ENCODE measurements at regions not wholly inside any gene's neighbourhood (a gene's known extent, or its start where the extent isn't known, plus 50 kb on each side); places are given as distances from the start of the nearest gene placed in this dataset.

- TF ChIP-seq CTCF (IDR thresholded peaks at IDR 0.05), result no peak
- Histone ChIP-seq H3K27ac (no peak overlapping the region), H3K4me3 (no peak overlapping the region)
- no peak for DNase-seq (ENCODE audit: low spot score)
These were observed 278.9 kb downstream of the IRS1 start for GRCh38 chr2:226520723-226521122.

- H3K27ac ChIP-seq, result no peak overlapping the region
- H3K4me3 ChIP-seq, result no peak overlapping the region
- DNase-seq (ENCODE audit: low spot score), result no peak
- no peak for TF ChIP-seq CTCF (IDR thresholded peaks at IDR 0.05)
These were observed 284.1 kb downstream of the IRS1 start for GRCh38 chr2:226515344-226516055.

GRCh38 chr2:226514895-226515294, 284.7 kb downstream of the IRS1 start:
- TF ChIP-seq CTCF (IDR thresholded peaks at IDR 0.05), result no peak
- Histone ChIP-seq H3K27ac (no peak overlapping the region), H3K4me3 (no peak overlapping the region)
- DNase-seq (ENCODE audit: low spot score), result no peak

GRCh38 chr2:226511311-226511710, 288.3 kb downstream of the IRS1 start:
- H3K27ac ChIP-seq, result no peak overlapping the region
- no peak overlapping the region for H3K4me3 ChIP-seq
- no peak for DNase-seq (ENCODE audit: low spot score)
- TF ChIP-seq CTCF (IDR thresholded peaks at IDR 0.05), result no peak

- Histone ChIP-seq H3K27ac (no peak overlapping the region), H3K4me3 (no peak overlapping the region)
- no peak for DNase-seq (ENCODE audit: low spot score)
- TF ChIP-seq CTCF (IDR thresholded peaks at IDR 0.05), result no peak
These were observed 290.9 kb downstream of the IRS1 start for GRCh38 chr2:226508683-226509082.

- DNase-seq (ENCODE audit: low spot score), result no peak
- Histone ChIP-seq H3K4me3 (no peak overlapping the region), H3K27ac (no peak overlapping the region)
- no peak for TF ChIP-seq CTCF (IDR thresholded peaks at IDR 0.05)
These were observed 291.6 kb downstream of the IRS1 start for GRCh38 chr2:226508005-226508404.

GRCh38 chr2:226497146-226497909, 302.3 kb downstream of the IRS1 start:
- no peak for TF ChIP-seq CTCF (IDR thresholded peaks at IDR 0.05)
- DNase-seq (ENCODE audit: low spot score), result no peak
- Histone ChIP-seq H3K4me3 (no peak overlapping the region), H3K27ac (no peak overlapping the region)

All from coronary artery (tissue), 2 donors.